Lower leg skin (tissue), 3 donors: ENCODE measurements at regions not wholly inside any gene's neighbourhood (a gene's known extent, or its start where the extent isn't known, plus 50 kb on each side); places are given as distances from the start of the nearest gene placed in this dataset.

Experiments
- CTCF ChIP-seq, 3 donors: fragments of 450-650 bp; IDR thresholded peaks; one replicate each; pipeline ENCODE4 v1.5.1; 2016; ENCODE audit warnings: antibody characterized with exemption in 3 of 3, mild to moderate bottlenecking in 3 of 3, moderate library complexity in 2 of 3
- POLR2A ChIP-seq, 2 donors: fragments of 450-650 bp; IDR thresholded peaks; one replicate each; pipeline ENCODE4 v1.6.1; 2016 to 2017; ENCODE audit warnings: antibody characterized with exemption in 2 of 2, mild to moderate bottlenecking in 1 of 2, moderate library complexity in 1 of 2

DNA sequence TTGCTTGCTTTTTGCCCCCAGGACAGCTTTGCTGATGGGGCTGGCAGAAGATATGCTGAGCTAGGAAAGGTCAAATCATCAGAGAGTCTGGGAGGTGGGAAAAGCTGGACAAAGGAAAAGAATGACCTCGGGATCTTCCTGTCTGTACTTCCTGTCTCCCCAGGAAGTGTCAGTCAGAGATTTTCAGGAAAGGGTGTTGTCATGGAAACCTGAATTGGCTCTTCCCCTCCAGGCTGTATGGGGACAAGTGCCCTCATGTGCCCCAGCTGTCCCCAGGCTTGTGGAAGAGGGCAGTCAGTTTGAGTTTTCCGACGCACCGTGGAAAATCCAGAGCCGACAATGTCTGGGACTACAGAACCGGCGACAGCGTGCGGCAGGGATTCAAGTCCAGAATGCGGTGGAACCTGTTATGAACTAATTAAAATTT is 122.7 kb upstream of the ZFHX3 start:
- TF ChIP-seq POLR2A (IDR thresholded peaks at IDR 0.05), result no peak
- no peak for TF ChIP-seq CTCF (IDR thresholded peaks at IDR 0.05)
